ENCODE measurements at regions not wholly inside any gene's neighbourhood (a gene's known extent, or its start where the extent isn't known, plus 50 kb on each side); places are given as distances from the start of the nearest gene placed in this dataset.

DNA sequence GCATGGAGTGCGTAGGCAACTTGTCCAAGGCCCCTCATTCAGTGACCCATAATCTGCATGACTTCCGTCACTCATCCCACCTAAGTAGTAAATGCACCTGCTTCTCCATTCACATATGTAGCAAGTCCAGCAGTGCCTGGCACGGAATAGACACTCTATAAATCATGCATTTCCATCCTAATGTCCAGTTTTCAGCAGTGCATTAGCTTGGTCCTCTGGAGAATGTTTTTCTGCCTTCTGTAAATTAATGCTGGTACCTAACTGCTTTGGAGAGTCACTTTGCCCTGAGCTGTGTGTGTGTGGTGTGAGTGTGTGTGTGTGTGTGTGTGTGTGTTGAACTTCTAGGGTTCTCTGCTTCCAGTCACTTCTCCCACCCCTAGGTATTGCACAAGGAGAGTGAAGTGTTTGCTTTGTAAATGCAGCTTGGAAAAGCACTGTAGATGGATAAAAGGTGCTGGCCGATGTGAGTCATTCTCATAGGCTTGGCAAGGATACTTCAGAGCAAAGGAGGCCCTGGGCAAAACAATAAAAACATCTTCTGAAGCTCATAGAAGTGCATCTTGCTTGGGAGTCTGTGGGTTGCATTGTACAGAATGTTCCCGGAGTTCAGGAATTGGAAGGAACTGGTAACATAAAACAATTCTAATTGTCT, 181.8 kb downstream of the KATNAL1 start:
- Histone ChIP-seq H3K9ac (replicated peaks; ENCODE audit: extremely low read depth, insufficient read depth, low read length) (no peak overlapping the region), H3K79me2 (ENCODE audit: control insufficient read depth, insufficient read depth, low read length) (no peaks in the 10 kb centered on the region), H3K4me2 (ENCODE audit: insufficient read depth, low read length) (no peak overlapping the region), H2AFZ (ENCODE audit: low read depth, low read length) (no peak overlapping the region), H4K20me1 (replicated peaks; ENCODE audit: control insufficient read depth, extremely low read depth, insufficient read depth, low read length) (no peaks in the 10 kb centered on the region), H3K4me3 (replicated peaks in 1 of 3; ENCODE audit: insufficient read depth in 1 of 3, low read depth in 1 of 3, low read length in 3 of 3) (no peak overlapping the region), H3K4me1 (ENCODE audit: control insufficient read depth, extremely low read depth, insufficient read depth, low read length) (no peaks in the 10 kb centered on the region), H3K36me3 (ENCODE audit: control insufficient read depth in 2 of 2, extremely low read depth in 1 of 2, insufficient read depth in 2 of 2, low read length in 2 of 2) (no peaks in the 10 kb centered on the region), H3K27me3 (ENCODE audit: control insufficient read depth in 2 of 2, insufficient read depth in 2 of 2, low read length in 2 of 2) (peaks cover 6 to 17% of the 10 kb centered on the region in 2 experiments), H3K9me1 (replicated peaks; ENCODE audit: control insufficient read depth, extremely low read depth, insufficient read depth, low read length) (no peaks in the 10 kb centered on the region), H3K27ac (ENCODE audit: insufficient read depth, low read depth, low read length) (no peak overlapping the region), H3K9me3 (replicated peaks; ENCODE audit: control insufficient read depth, insufficient read depth, low read length) (no peaks in the 10 kb centered on the region)
- POLR2A ChIA-PET: no interaction called here
- intact Hi-C loops (cut with micrococcal nuclease) (no loop called here), dilution Hi-C loops (cut with MboI; ENCODE audit: extremely low pct_ligation_motif_present, low sequenced_read_pairs) (loop anchor here (25.0 kb wide), 1 partner anchor 212 kb away; no protein-coding TSS in a partner anchor)
- CTCF ChIA-PET: interaction anchor here (1.2 to 2.3 kb wide), 4 partner anchors 9 to 354 kb away, joined by 3 to 11 read pairs (median 7); no protein-coding TSS in a partner anchor
- BruUV-seq (replicated peaks): no TSS peak
- no peak for DNase-seq (ENCODE audit: low read depth, low spot score)
- FAIRE-seq: no peak
- TF ChIP-seq, protein P1, sequence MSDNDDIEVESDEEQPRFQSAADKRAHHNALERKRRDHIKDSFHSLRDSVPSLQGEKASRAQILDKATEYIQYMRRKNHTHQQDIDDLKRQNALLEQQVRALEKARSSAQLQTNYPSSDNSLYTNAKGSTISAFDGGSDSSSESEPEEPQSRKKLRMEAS (IDR thresholded peaks at IDR 0.05; ENCODE audit: insufficient read depth, insufficient read length): no peak
- no peak for TF ChIP-seq JUN (IDR thresholded peaks at IDR 0.05; ENCODE audit: borderline replicate concordance, insufficient read depth, insufficient read length, low read depth)
- TF ChIP-seq EZH2 (IDR thresholded peaks at IDR 0.05; ENCODE audit: borderline replicate concordance, low read depth, low read length, severe bottlenecking): no peak
- TF ChIP-seq, protein P2, sequence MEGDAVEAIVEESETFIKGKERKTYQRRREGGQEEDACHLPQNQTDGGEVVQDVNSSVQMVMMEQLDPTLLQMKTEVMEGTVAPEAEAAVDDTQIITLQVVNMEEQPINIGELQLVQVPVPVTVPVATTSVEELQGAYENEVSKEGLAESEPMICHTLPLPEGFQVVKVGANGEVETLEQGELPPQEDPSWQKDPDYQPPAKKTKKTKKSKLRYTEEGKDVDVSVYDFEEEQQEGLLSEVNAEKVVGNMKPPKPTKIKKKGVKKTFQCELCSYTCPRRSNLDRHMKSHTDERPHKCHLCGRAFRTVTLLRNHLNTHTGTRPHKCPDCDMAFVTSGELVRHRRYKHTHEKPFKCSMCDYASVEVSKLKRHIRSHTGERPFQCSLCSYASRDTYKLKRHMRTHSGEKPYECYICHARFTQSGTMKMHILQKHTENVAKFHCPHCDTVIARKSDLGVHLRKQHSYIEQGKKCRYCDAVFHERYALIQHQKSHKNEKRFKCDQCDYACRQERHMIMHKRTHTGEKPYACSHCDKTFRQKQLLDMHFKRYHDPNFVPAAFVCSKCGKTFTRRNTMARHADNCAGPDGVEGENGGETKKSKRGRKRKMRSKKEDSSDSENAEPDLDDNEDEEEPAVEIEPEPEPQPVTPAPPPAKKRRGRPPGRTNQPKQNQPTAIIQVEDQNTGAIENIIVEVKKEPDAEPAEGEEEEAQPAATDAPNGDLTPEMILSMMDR (IDR thresholded peaks at IDR 0.05; ENCODE audit: extremely low read depth in 1 of 2, insufficient read depth in 1 of 2, low read depth in 1 of 2, low read length in 2 of 2): no peak
- no peak for TF ChIP-seq MYC (IDR thresholded peaks at IDR 0.05; ENCODE audit: low read depth, low read length)
- no peak for TF ChIP-seq FOS (IDR thresholded peaks at IDR 0.05; ENCODE audit: borderline replicate concordance, insufficient read depth, low read length)
